Mesenchymal stem cell (in vitro differentiated cells and primary cell): ENCODE measurements at regions not wholly inside any gene's neighbourhood (a gene's known extent, or its start where the extent isn't known, plus 50 kb on each side); places are given as distances from the start of the nearest gene placed in this dataset.
A peak's percentile ranks its signal among the peaks of the same experiment; 100 is the strongest.

Experiments used
- DNase-seq: peaks from one replicate; pipeline ENCODE4 v3.0.0-alpha.2; 2013
- H2AFZ ChIP-seq: one replicate; pipeline ENCODE4 v1.6.1; 2013; ENCODE audit warnings: low read depth, mild to moderate bottlenecking, control low read depth, inconsistent platforms, low read length, moderate library complexity
- H2AK5ac ChIP-seq: 2 replicates; pipeline ENCODE4 v1.6.1; 2013; ENCODE audit warnings: low read length, moderate library complexity, mild to moderate bottlenecking, inconsistent platforms; ENCODE audit not compliant: severe bottlenecking
- H2BK120ac ChIP-seq: one replicate; pipeline ENCODE4 v1.6.1; 2013; ENCODE audit warnings: low read depth, mild to moderate bottlenecking, inconsistent platforms, low read length, moderate library complexity
- H2BK12ac ChIP-seq, 2 experiments: one replicate each; pipeline ENCODE4 v1.6.1; 2013; ENCODE audit warnings: inconsistent platforms in 2 of 2, low read length in 2 of 2, mild to moderate bottlenecking in 2 of 2, moderate library complexity in 2 of 2, control low read depth in 1 of 2
- H2BK15ac ChIP-seq: one replicate; pipeline ENCODE4 v1.6.1; 2013; ENCODE audit warnings: mild to moderate bottlenecking, low read depth, inconsistent platforms; ENCODE audit not compliant: poor library complexity, severe bottlenecking
- H2BK5ac ChIP-seq: 2 replicates; pipeline ENCODE4 v1.6.1; 2013; ENCODE audit warnings: low read depth, mild to moderate bottlenecking, low read length, control low read depth, inconsistent platforms; ENCODE audit not compliant: poor library complexity, severe bottlenecking
- H3K14ac ChIP-seq, 2 experiments: one replicate each; pipeline ENCODE4 v1.6.1; 2013; ENCODE audit warnings: inconsistent platforms in 2 of 2, low read length in 2 of 2, control low read depth in 1 of 2, mild to moderate bottlenecking in 1 of 2, moderate library complexity in 1 of 2
- H3K18ac ChIP-seq, 2 experiments: one replicate each; pipeline ENCODE4 v1.6.1; 2013; ENCODE audit warnings: inconsistent platforms in 2 of 2, low read length in 2 of 2, control low read depth in 1 of 2, low read depth in 1 of 2, mild to moderate bottlenecking in 1 of 2
- H3K23ac ChIP-seq, 2 experiments: one replicate each; pipeline ENCODE4 v1.6.1; 2013; ENCODE audit warnings: inconsistent platforms in 2 of 2, low read length in 2 of 2, mild to moderate bottlenecking in 2 of 2, moderate library complexity in 2 of 2, control low read depth in 1 of 2
- H3K27ac ChIP-seq: 2 replicates; pipeline ENCODE4 v1.5.1; 2013; ENCODE audit warnings: mild to moderate bottlenecking, moderate library complexity, low read length, control low read depth, inconsistent platforms; ENCODE audit not compliant: poor library complexity, severe bottlenecking
- H3K27me3 ChIP-seq, 2 experiments: 2 replicates each; pipeline versions ENCODE4 v1.6.1 to v1.7.0; 2013; ENCODE audit warnings: low read length in 2 of 2, mild to moderate bottlenecking in 2 of 2, moderate library complexity in 2 of 2, control low read depth in 1 of 2, inconsistent platforms in 1 of 2; ENCODE audit not compliant: control insufficient read depth in 1 of 2, insufficient read depth in 1 of 2
- H3K36me3 ChIP-seq, 2 experiments: 2 replicates each; pipeline versions ENCODE4 v1.6.1 to v1.7.0; 2013; ENCODE audit warnings: low read length in 2 of 2, control low read depth in 1 of 2, inconsistent platforms in 1 of 2, low read depth in 1 of 2, mild to moderate bottlenecking in 1 of 2; ENCODE audit not compliant: insufficient read depth in 2 of 2, control insufficient read depth in 1 of 2
- H3K4ac ChIP-seq, 2 experiments: one replicate each; pipeline ENCODE4 v1.6.1; 2013; ENCODE audit warnings: inconsistent platforms in 2 of 2, low read length in 2 of 2, mild to moderate bottlenecking in 2 of 2, moderate library complexity in 2 of 2, control low read depth in 1 of 2, low read depth in 1 of 2
- H3K4me1 ChIP-seq: 2 replicates; pipeline ENCODE4 v1.6.1; 2013; ENCODE audit warnings: low read depth, low read length, control low read depth; ENCODE audit not compliant: control insufficient read depth, insufficient read depth
- H3K4me2 ChIP-seq: 2 replicates; pipeline ENCODE4 v1.6.1; 2013; ENCODE audit warnings: low read length, mild to moderate bottlenecking, inconsistent platforms; ENCODE audit not compliant: poor library complexity, severe bottlenecking
- H3K4me3 ChIP-seq, 2 experiments: 2 replicates each; pipeline versions ENCODE4 v1.5.1 to v1.7.0; 2013; ENCODE audit warnings: low read length in 2 of 2, mild to moderate bottlenecking in 2 of 2, control low read depth in 1 of 2, low read depth in 1 of 2; ENCODE audit not compliant: insufficient read depth in 1 of 2
- H3K79me1 ChIP-seq: replicated peaks from 2 replicates; pipeline ENCODE4 v1.6.1; 2013; ENCODE audit warnings: mild to moderate bottlenecking, control low read depth, low read length, inconsistent platforms; ENCODE audit not compliant: poor library complexity, severe bottlenecking
- H3K9ac ChIP-seq: 2 replicates; pipeline ENCODE4 v1.7.0; 2013; ENCODE audit warnings: mild to moderate bottlenecking, low read length, moderate library complexity
- H3K9me3 ChIP-seq: 2 replicates; pipeline ENCODE4 v1.7.0; 2013; ENCODE audit warnings: mild to moderate bottlenecking, low read length; ENCODE audit not compliant: control insufficient read depth
- H4K8ac ChIP-seq: one replicate; pipeline ENCODE4 v1.6.1; 2013; ENCODE audit warnings: inconsistent platforms, mild to moderate bottlenecking, low read length, moderate library complexity
- H4K91ac ChIP-seq: one replicate; pipeline ENCODE4 v1.6.1; 2013; ENCODE audit warnings: mild to moderate bottlenecking, low read length, inconsistent platforms
- WGBS: methylation state at CpG from one replicate; pipeline ENCODE4 v1.1.7; 2013; ENCODE audit warnings: mixed read lengths; 5-methylcytosine and 5-hydroxymethylcytosine counted together

GRCh38 chr7:54898659-54899340 lies 120.0 kb upstream of the EGFR start:
- Histone ChIP-seq H3K36me3 (no peaks in the 10 kb centered on the region), H3K27ac (no peak overlapping the region), H2AFZ (no peak overlapping the region), H2AK5ac (no peak overlapping the region), H3K4me2 (no peak overlapping the region), H3K18ac (no peak overlapping the region), H4K8ac (no peak overlapping the region), H3K14ac (no peak overlapping the region), H3K4me3 (no peak overlapping the region), H3K79me1 (no peaks in the 10 kb centered on the region), H3K27me3 (no peaks in the 10 kb centered on the region), H3K23ac (no peak overlapping the region), H2BK12ac (no peak overlapping the region), H2BK15ac (no peak overlapping the region), H4K91ac (no peak overlapping the region), H3K4ac (no peak overlapping the region), H2BK5ac (no peak overlapping the region), H3K4me1 (no peaks in the 10 kb centered on the region), H3K9me3 (no peaks in the 10 kb centered on the region), H2BK120ac (no peak overlapping the region), H3K9ac (no peak overlapping the region)
- no peak for DNase-seq
- WGBS: 78% methylated on average over 6 of the region's 9 CpGs

- no peak overlapping the region for H2AFZ ChIP-seq
- 93% methylated on average over 3 of the region's 5 CpGs for WGBS
- DNase-seq: no peak
- H2BK120ac ChIP-seq: no peak overlapping the region
- no peak overlapping the region for H4K91ac ChIP-seq
- H3K23ac ChIP-seq: no peak overlapping the region
- no peaks in the 10 kb centered on the region for H3K9me3 ChIP-seq
- H3K4me2 ChIP-seq: no peak overlapping the region
- H3K9ac ChIP-seq: no peak overlapping the region
- no peak overlapping the region for H3K4ac ChIP-seq
- no peaks in the 10 kb centered on the region for H3K79me1 ChIP-seq
- no peak overlapping the region for H3K18ac ChIP-seq
- no peak overlapping the region for H2BK12ac ChIP-seq
- no peak overlapping the region for H2BK15ac ChIP-seq
- no peak overlapping the region for H2BK5ac ChIP-seq
- H4K8ac ChIP-seq: no peak overlapping the region
- H3K4me1 ChIP-seq: no peaks in the 10 kb centered on the region
- no peaks in the 10 kb centered on the region for H3K36me3 ChIP-seq
- H3K14ac ChIP-seq: no peak overlapping the region
- no peak overlapping the region for H3K27ac ChIP-seq
- no peak overlapping the region for H3K4me3 ChIP-seq
- no peak overlapping the region for H2AK5ac ChIP-seq
- no peaks in the 10 kb centered on the region for H3K27me3 ChIP-seq
Observed at GRCh38 chr7:54901840-54902239, 117.0 kb upstream of the EGFR start.

DNA sequence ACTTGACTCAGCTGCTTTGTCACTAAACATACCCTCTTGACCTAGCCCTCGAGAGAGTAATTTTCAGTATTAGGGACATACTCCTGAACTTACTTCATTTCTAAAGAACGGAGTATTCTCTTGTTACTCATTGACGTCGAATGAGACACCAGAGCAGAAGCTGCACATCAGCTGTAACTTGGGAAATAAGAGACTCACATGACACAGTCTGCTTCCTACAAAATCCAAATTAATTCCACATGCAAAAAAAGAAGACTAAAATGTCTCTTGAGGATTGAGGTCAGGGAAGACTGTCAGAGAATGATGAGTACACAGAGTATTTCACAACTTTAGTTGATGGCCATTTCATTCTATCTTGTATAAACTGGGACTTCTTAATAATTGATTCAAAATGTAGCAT lies 114.7 kb upstream of the EGFR start:
- Histone ChIP-seq H2AK5ac (no peak overlapping the region), H3K4ac (no peak overlapping the region), H3K36me3 (no peaks in the 10 kb centered on the region), H3K23ac (no peak overlapping the region), H2BK15ac (no peak overlapping the region), H3K18ac (no peak overlapping the region), H2BK5ac (no peak overlapping the region), H3K9me3 (no peaks in the 10 kb centered on the region), H3K4me2 (no peak overlapping the region), H3K79me1 (no peaks in the 10 kb centered on the region), H3K27ac (no peak overlapping the region), H3K9ac (peak overlapping the region; percentile 79), H4K8ac (no peak overlapping the region), H3K14ac (no peak overlapping the region), H3K4me3 (peak overlapping the region in 1 of 2 experiments; percentile 46), H2BK120ac (no peak overlapping the region), H3K27me3 (no peaks in the 10 kb centered on the region), H2AFZ (no peak overlapping the region), H4K91ac (no peak overlapping the region), H3K4me1 (no peaks in the 10 kb centered on the region), H2BK12ac (no peak overlapping the region)
- peak; percentile 83 for DNase-seq
- 46% methylated on average over 4 of the region's 4 CpGs for whole genome bisulfite sequencing

GRCh38 chr7:54904986-54905385 lies 113.8 kb upstream of the EGFR start:
- Histone ChIP-seq H3K27ac (no peak overlapping the region), H2BK12ac (no peak overlapping the region), H3K4me1 (no peaks in the 10 kb centered on the region), H2AFZ (no peak overlapping the region), H3K4me3 (no peak overlapping the region), H2BK5ac (no peak overlapping the region), H3K9me3 (no peaks in the 10 kb centered on the region), H3K14ac (no peak overlapping the region), H3K27me3 (no peaks in the 10 kb centered on the region), H2BK15ac (no peak overlapping the region), H3K79me1 (no peaks in the 10 kb centered on the region), H3K4me2 (no peak overlapping the region), H2BK120ac (no peak overlapping the region), H3K9ac (peak overlapping the region; percentile 79), H3K23ac (no peak overlapping the region), H2AK5ac (no peak overlapping the region), H3K36me3 (no peaks in the 10 kb centered on the region), H3K4ac (peak overlapping the region in 1 of 2 experiments; percentile 37), H4K8ac (no peak overlapping the region), H3K18ac (no peak overlapping the region), H4K91ac (no peak overlapping the region)
- no peak for DNase-seq
- 89% methylated on average over 7 of the region's 7 CpGs for WGBS
